GM19035 (cell line): ENCODE measurements at regions not wholly inside any gene's neighbourhood (a gene's known extent, or its start where the extent isn't known, plus 50 kb on each side); places are given as distances from the start of the nearest gene placed in this dataset.
A peak's percentile ranks its signal among the peaks of the same experiment; 100 is the strongest.

Experiments
- ATAC-seq: cut with Tn5 transposase; IDR thresholded peaks from one replicate; pipeline ENCODE4 v1.9.1; 2021; ENCODE audit not compliant: unreplicated experiment

- no peak for ATAC-seq
These were observed 487.7 kb upstream of the BTBD3 start for GRCh38 chr20:11429889-11430519.

- no peak for ATAC-seq
These were observed 487.0 kb upstream of the BTBD3 start for GRCh38 chr20:11430652-11431051.

DNA sequence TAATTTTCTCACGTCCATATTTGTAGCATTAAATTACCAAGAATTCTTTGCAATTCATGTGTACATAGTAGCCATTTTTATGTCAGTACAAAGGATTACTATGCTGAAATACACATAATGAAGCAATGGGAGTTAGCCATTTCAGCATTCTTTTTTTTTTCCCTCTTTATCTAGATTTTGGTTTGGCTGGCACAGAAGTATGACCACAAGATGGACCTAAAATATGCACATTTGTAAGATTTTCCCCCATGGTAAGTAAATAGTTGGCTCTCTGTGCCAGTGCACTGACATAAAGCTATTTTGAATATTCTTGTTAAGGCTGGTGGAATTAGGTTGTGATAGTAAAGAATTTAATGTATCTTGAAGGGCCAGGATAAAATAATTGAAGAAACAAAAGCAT lies 486.1 kb upstream of the BTBD3 start:
- no peak for ATAC-seq

DNA sequence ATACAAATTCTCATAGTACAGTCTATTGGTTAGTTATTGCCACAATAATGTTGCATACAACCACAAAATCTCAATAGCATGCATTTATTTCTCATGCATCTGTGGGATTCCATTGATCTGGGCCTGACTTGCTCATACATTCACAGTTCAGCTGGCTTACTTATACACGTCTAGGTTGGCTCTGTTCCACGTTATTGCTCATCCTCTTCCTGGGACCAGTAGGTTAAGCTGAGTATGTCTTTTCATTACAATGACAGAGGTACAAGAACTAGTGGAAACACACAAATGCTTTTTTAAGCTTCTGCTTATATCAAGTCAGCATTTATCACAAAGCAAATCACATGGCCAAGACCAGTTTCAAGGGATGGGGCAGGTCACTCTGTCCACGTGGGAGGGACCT lies 485.3 kb upstream of the BTBD3 start:
- no peak for ATAC-seq

GRCh38 chr20:11436113-11436905 lies 481.4 kb upstream of the BTBD3 start:
- no peak for ATAC-seq

- no peak for ATAC-seq
These were observed 480.6 kb upstream of the BTBD3 start for GRCh38 chr20:11437090-11437489.

GRCh38 chr20:11437611-11438380 lies 479.9 kb upstream of the BTBD3 start:
- no peak for ATAC-seq

DNA sequence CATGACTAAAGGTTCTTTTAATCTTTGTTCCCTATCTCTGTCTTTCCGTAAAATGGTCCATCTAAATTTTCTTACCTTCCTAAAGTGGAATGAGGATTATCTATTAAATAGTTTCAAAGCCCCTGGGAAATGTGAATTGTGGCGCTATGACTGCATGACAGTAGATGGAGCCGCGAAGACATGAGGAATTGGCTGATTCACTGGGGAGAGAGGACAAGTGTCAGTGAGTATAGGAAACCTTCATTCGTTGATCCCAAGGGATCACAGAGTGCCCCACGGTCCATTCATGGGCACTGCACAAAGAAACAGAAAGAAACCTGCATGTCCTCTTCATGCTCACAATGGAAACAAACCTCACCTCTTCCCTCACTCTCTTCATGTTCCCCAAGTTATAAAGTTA lies 479.3 kb upstream of the BTBD3 start:
- no peak for ATAC-seq

DNA sequence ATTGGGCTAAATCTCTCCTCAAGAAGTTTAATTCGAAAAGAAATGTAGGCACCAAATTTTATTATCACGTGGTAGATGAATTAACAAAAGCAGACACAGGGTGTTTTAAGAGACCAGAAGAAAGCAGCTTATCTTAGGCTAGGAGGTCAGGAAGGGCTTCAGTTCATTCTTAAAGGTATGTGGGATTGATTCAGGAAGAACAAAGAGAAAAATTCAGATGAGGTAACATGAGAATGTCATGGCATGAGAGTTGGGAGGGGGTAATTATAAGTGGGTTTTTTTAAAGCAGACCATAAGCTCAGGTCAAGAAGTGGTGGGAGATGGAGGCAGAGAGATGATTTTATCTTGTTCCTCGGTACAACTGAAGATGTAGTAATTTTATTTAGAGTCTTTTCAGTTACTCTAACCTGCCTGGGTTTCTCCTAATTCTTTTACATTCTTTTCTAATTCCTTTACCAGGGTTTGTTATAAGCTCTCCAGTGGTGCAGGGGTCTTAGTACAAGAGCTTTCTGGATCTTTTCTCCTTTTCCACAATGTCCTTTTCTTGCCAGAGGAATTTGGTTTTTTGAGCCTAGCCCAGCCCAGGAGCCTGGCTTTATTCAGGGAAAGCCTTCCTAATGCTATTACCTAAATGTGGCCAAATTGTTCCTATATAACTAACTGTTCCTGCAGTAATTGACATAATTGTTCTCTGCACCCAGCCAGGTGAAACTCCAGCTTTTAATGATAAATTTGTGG lies 474.1 kb upstream of the BTBD3 start:
- ATAC-seq: no peak

- ATAC-seq: no peak
These were observed 472.5 kb upstream of the BTBD3 start for GRCh38 chr20:11445161-11445560.

- no peak for ATAC-seq
These were observed 471.8 kb upstream of the BTBD3 start for GRCh38 chr20:11445891-11446290.

GRCh38 chr20:11447371-11448100 lies 470.2 kb upstream of the BTBD3 start:
- no peak for ATAC-seq

DNA sequence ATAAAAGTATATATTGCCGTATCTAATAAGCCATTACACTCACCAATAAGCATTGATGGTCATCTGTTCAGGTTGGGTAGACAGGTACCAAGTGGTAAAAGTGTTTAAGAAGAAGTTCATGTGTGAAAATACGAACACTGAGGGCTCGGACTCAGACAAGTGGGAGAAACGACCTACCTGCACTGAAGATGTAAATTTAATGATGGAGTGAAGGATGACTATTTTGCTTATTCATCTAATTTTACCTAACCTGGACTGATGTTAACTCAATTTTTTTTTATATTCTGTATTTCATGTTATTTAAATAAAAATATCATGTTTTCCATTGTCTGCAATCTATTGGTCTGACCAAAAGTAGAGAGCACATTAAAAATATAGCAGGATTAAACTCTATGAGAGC lies 469.1 kb upstream of the BTBD3 start:
- ATAC-seq: no peak

DNA sequence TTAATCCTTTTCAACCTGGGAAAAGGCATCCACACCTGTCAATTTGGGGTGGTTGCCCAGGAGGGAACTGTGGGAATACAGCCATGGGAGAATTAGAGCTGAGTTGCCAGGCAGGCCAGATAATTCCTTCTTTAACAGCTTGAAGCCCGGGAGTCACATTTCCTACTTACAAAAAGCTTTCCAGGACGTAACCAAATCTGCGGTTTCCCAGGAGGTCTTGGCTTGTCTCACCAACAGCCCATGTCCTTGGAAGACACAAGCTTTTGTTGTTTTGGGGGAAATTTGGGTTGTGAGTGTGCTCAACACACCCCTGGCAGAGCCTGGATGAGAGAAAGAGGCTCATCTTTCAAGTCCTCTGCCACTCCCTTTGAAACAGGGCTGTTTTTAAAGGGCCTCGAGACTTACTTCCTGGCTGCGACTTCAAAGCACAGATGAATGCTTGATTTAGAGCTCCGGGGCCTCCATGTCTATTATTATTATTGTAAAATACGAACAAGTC lies 465.9 kb upstream of the BTBD3 start:
- no peak for ATAC-seq

- no peak for ATAC-seq
These were observed 465.4 kb upstream of the BTBD3 start for GRCh38 chr20:11452326-11452725.

- ATAC-seq: no peak
These were observed 464.3 kb upstream of the BTBD3 start for GRCh38 chr20:11453430-11453829.

DNA sequence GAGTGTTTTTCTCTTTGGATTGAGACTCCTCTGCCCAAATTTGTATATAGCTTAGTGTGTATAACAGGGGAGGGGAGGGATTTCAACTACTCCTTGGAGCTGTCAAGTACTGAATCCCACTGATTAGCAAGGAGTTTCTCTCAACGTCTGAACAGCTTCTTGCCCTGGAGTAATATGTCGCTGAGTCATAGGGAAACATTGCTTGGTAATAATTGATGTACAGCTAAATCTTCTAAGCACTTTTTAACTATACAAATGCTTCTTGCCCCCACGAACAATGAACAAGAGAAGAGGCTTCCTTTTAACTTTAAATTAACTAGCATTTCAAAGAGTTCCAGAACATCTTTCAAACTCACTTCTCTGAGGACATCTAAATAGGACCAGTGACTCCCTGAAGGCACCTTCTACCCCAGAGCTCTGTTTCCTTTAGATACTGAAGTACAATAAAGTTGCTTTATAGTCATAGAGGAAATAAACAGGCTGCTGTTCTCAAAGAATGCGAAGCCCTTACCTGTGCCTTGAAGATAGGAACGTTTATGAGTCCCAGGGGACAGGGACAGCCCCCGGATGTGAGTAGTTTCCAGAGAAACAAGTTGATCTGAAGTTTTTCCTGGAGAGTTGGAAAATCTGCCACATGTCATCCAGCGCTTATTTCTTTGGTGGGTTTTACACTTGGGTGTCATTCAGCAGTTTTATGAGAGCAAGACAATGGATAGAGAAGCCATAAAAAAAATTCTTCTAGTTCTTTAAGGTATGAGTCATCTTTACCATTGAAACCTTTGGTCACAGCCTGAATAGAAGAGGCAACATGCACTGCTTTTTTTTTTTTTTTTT lies 462.5 kb upstream of the BTBD3 start:
- peak; percentile 46 for ATAC-seq

DNA sequence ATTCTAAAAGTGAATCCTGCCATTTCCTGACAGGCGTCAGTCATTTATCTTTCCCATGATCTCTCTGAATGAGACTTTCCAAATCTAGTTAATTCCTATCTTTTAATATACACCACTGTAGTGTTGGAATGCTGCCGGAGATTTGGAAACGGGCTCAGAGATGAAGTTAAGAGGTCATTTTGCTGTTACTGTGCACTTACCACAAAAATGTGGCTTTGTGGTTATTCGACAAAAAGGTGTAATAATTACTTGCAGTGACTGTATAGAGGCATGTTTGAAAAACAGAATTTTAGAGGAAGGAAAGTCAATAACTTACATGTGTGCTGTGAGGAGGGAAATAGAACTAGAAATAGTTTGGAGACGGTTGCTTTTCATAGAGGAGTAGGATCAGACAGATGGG lies 460.2 kb upstream of the BTBD3 start:
- no peak for ATAC-seq

GRCh38 chr20:11459090-11459890 lies 458.4 kb upstream of the BTBD3 start:
- no peak for ATAC-seq
